Activated CD4-positive, CD25-positive, alpha-beta regulatory T cell treated with anti-CD3 and anti-CD28 coated beads, Interleukin-2, amount 50 U/mL, for 24 hours (primary cell): ENCODE measurements at regions not wholly inside any gene's neighbourhood (a gene's known extent, or its start where the extent isn't known, plus 50 kb on each side); places are given as distances from the start of the nearest gene placed in this dataset.

Source experiments
- ATAC-seq, 2 donors: fragments of 150-1000 bp; cut with Tn5 transposase; one replicate each; pipeline ENCODE4 v1.10.0; 2021; ENCODE audit warnings: mild to moderate bottlenecking in 1 of 2, moderate library complexity in 1 of 2

- no peak for ATAC-seq
These were observed 60.8 kb upstream of the HES1 start for GRCh38 chr3:194075088-194075615.

GRCh38 chr3:194075802-194076460 is 60.0 kb upstream of the HES1 start:
- no peak for ATAC-seq

DNA sequence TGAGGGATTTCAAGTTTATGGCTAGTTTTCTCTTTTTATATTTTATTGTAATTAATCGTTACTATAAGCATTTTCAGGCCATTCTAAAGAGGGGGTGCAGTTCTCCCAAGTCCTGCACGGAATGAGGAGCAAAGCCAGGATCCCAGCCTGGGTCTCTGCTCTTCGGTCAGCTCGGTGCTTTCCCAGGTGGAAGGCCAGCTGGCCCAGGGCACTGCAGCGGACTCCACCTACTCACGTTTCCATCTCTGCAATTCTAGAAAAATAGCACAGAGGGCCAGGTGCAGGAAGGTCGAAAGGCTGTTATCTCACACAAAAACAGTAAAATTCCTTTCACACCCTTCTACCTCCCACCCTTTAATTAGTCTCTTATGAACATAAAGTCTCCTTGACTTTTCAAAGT is 59.5 kb upstream of the HES1 start:
- ATAC-seq: no peak

DNA sequence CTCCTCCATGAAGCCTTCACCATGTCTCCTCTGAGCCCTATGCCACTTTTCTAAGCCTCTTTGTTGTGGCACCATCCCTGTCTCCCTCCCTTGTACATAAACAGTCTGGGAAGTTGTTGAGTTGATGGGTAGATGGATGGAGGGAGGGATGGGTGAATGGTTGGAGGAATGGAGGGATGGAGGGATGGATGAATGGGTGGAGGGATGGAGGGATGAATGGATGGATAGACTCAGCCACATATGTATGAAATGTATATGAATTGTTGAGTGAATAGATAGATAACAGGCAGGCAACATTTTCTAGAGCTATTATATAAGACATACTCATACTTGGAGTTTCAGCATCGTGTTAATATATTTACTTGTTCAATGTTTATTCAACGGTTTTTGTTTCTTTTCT is 58.3 kb upstream of the HES1 start:
- ATAC-seq: no peak

GRCh38 chr3:194078045-194078821 is 57.7 kb upstream of the HES1 start:
- no peak for ATAC-seq

- no peak for ATAC-seq
These were observed 56.2 kb upstream of the HES1 start for GRCh38 chr3:194079702-194080172.

DNA sequence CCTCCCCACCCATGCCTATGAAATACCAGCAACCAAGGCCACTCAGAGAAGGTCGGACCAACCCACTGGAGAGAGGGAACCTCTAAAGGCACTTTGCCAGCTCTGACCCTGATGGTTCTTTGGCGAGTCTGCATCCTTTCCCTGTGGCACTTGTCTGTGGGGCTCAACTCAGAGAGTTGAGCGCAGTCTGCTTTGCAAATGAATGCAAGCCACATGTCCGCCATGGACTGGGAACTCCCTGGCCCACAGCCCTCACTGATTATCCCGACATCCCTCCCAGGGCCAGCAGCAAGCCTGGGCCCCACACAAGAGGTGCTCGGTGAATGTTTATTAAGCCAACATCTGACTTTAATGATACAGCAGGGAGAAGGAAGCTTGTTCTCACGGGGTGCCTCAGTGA is 55.5 kb upstream of the HES1 start:
- ATAC-seq: no peak

GRCh38 chr3:194080913-194081800 is 54.8 kb upstream of the HES1 start:
- ATAC-seq: no peak

GRCh38 chr3:194081826-194082225 is 54.1 kb upstream of the HES1 start:
- no peak for ATAC-seq

GRCh38 chr3:194082743-194083636 is 53.0 kb upstream of the HES1 start:
- ATAC-seq: no peak

- no peak for ATAC-seq
These were observed 52.2 kb upstream of the HES1 start for GRCh38 chr3:194083637-194084224.

- ATAC-seq: peak; percentile 50 to 67
These were observed 51.7 kb upstream of the HES1 start for GRCh38 chr3:194084284-194084683.
